ENCODE measurements at regions not wholly inside any gene's neighbourhood (a gene's known extent, or its start where the extent isn't known, plus 50 kb on each side); places are given as distances from the start of the nearest gene placed in this dataset.
A peak's percentile ranks its signal among the peaks of the same experiment; 100 is the strongest.

- DNase-seq (ENCODE audit: low read depth in 2 of 2), result no peak
Observed at GRCh38 chr1:9179463-9180110, 50.7 kb upstream of the GPR157 start.

GRCh38 chr1:9180111-9180819 is 51.4 kb upstream of the GPR157 start:
- peak in 1 of 2 donors; percentile 42 for DNase-seq (ENCODE audit: low read depth in 2 of 2)

- peak; percentile 28 to 75 for DNase-seq (ENCODE audit: low read depth in 2 of 2)
Observed at GRCh38 chr1:9181176-9181906, 52.4 kb upstream of the GPR157 start.

GRCh38 chr1:9181990-9182783 is 52.4 kb upstream of the H6PD start:
- peak in 1 of 2 donors; percentile 67 for DNase-seq (ENCODE audit: low read depth in 2 of 2)

- DNase-seq (ENCODE audit: low read depth in 2 of 2), result peak in 1 of 2 donors; percentile 25
Observed at GRCh38 chr1:9182784-9183257, 51.8 kb upstream of the H6PD start.

GRCh38 chr1:9183441-9183840 is 51.1 kb upstream of the H6PD start:
- DNase-seq (ENCODE audit: low read depth in 2 of 2), result no peak

GRCh38 chr1:9183898-9184297 is 50.7 kb upstream of the H6PD start:
- DNase-seq (ENCODE audit: low read depth in 2 of 2), result no peak

- DNase-seq (ENCODE audit: low read depth in 2 of 2), result no peak
Observed at GRCh38 chr1:9184749-9185148, 49.8 kb upstream of the H6PD start.

Data from dermis microvascular lymphatic vessel endothelial cell (primary cell).